H1 (cell line): ENCODE measurements at regions not wholly inside any gene's neighbourhood (a gene's known extent, or its start where the extent isn't known, plus 50 kb on each side); places are given as distances from the start of the nearest gene placed in this dataset.
A peak's percentile ranks its signal among the peaks of the same experiment; 100 is the strongest.

Source experiments
- CTBP2 ChIP-seq: IDR thresholded peaks from 2 replicates; pipeline ENCODE4 v1.7.0; 2011; ENCODE audit warnings: borderline replicate concordance, mild to moderate bottlenecking, moderate library complexity, mixed read lengths, low read length; ENCODE audit not compliant: insufficient read depth, insufficient read length
- EGR1 ChIP-seq: IDR thresholded peaks from 2 replicates; pipeline ENCODE4 v1.6.1; 2011; ENCODE audit warnings: low read depth, low read length, borderline replicate concordance
- EZH2 ChIP-seq: fragments of 200-600 bp; sonication (generic); IDR thresholded peaks from 2 replicates; pipeline ENCODE4 v1.7.1; 2012; ENCODE audit warnings: low read depth, mild to moderate bottlenecking, moderate library complexity, low read length, inconsistent platforms; ENCODE audit not compliant: severe bottlenecking
- JUND ChIP-seq: IDR thresholded peaks from 2 replicates; pipeline ENCODE4 v1.6.1; 2011; ENCODE audit warnings: mild to moderate bottlenecking, improper control_type of control experiment, low read length
- POLR2AphosphoS5 ChIP-seq: IDR thresholded peaks from 2 replicates; pipeline ENCODE4 v1.6.1; 2011; ENCODE audit warnings: low read depth, low read length
- RAD21 ChIP-seq, 2 experiments: IDR thresholded peaks in 1 of 2; conservative IDR thresholded peaks in 1 of 2; 2 replicates each; pipeline ENCODE4 v1.6.1; 2011; ENCODE audit warnings: low read depth in 2 of 2, low read length in 2 of 2, improper control_type of control experiment in 1 of 2, inconsistent platforms in 1 of 2, mild to moderate bottlenecking in 1 of 2, moderate library complexity in 1 of 2
- SIRT6 ChIP-seq: IDR thresholded peaks from one replicate; pipeline ENCODE4 v1.7.1; 2012; ENCODE audit warnings: low read length, inconsistent platforms
- SP4 ChIP-seq: IDR thresholded peaks from 2 replicates; pipeline ENCODE4 v1.6.1; 2012; ENCODE audit warnings: low read length, inconsistent platforms
- TAF7 ChIP-seq: optimal IDR thresholded peaks from 2 replicates; pipeline ENCODE3; 2011; ENCODE audit warnings: low read depth, mild to moderate bottlenecking, inconsistent platforms, low read length, moderate library complexity, borderline replicate concordance
- TCF12 ChIP-seq: IDR thresholded peaks from 2 replicates; pipeline ENCODE4 v1.6.1; 2011; ENCODE audit warnings: low read depth, mild to moderate bottlenecking, low read length
- TEAD4 ChIP-seq: IDR thresholded peaks from 2 replicates; pipeline ENCODE4 v1.6.1; 2012; ENCODE audit warnings: low read depth, low read length, inconsistent platforms, mixed read lengths
- YY1 ChIP-seq: IDR thresholded peaks from 2 replicates; pipeline ENCODE4 v1.6.1; 2011; ENCODE audit warnings: low read depth, mild to moderate bottlenecking, low read length
- TF ChIP-seq, protein P1 (sequence below): IDR thresholded peaks from 2 replicates; pipeline ENCODE4 v1.6.1; 2011; ENCODE audit warnings: low read depth, mild to moderate bottlenecking, low read length; ENCODE audit not compliant: insufficient read depth

GRCh38 chr5:117748336-117748735 lies 1173.7 kb upstream of the SEMA6A start (continued):
- TF ChIP-seq RAD21 (IDR thresholded peaks at IDR 0.05 in 1 of 2, conservative IDR thresholded peaks at IDR 0.05 in 1 of 2; ENCODE audit: low read depth in 2 of 2, low read length in 2 of 2), result no peak
- TF ChIP-seq YY1, result peak; percentile 97
- TF ChIP-seq TCF12, result 0 out of 2 replicates have a peak, but pooled peaks have one; percentile 60
- no peak for TF ChIP-seq EZH2
- no peak for TF ChIP-seq EGR1
- TF ChIP-seq, protein P1, sequence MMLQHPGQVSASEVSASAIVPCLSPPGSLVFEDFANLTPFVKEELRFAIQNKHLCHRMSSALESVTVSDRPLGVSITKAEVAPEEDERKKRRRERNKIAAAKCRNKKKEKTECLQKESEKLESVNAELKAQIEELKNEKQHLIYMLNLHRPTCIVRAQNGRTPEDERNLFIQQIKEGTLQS, result no peak
- TF ChIP-seq JUND, result no peak
- no peak for TF ChIP-seq SP4
- TF ChIP-seq TAF7, result no peak
- TF ChIP-seq SIRT6, result no peak
- no peak for TF ChIP-seq CTBP2
- TF ChIP-seq TEAD4, result no peak
- TF ChIP-seq POLR2AphosphoS5, result no peak
